ENCODE measurements at regions not wholly inside any gene's neighbourhood (a gene's known extent, or its start where the extent isn't known, plus 50 kb on each side); places are given as distances from the start of the nearest gene placed in this dataset.

- Mint-ChIP-seq H3K4me1 (ENCODE audit: low read depth, unreplicated experiment) (peaks cover 1% of the 10 kb centered on the region), H3K4me3 (ENCODE audit: unreplicated experiment) (no peak overlapping the region), H3K27me3 (ENCODE audit: insufficient read depth, unreplicated experiment) (peaks cover 5% of the 10 kb centered on the region), H3K9me3 (ENCODE audit: unreplicated experiment) (peaks cover 9% of the 10 kb centered on the region), H3K27ac (ENCODE audit: unreplicated experiment) (no peak overlapping the region), H3K36me3 (ENCODE audit: insufficient read depth, unreplicated experiment) (no peaks in the 10 kb centered on the region)
- BruUV-seq (replicated peaks), result no TSS peak
- TF ChIP-seq, protein P1, sequence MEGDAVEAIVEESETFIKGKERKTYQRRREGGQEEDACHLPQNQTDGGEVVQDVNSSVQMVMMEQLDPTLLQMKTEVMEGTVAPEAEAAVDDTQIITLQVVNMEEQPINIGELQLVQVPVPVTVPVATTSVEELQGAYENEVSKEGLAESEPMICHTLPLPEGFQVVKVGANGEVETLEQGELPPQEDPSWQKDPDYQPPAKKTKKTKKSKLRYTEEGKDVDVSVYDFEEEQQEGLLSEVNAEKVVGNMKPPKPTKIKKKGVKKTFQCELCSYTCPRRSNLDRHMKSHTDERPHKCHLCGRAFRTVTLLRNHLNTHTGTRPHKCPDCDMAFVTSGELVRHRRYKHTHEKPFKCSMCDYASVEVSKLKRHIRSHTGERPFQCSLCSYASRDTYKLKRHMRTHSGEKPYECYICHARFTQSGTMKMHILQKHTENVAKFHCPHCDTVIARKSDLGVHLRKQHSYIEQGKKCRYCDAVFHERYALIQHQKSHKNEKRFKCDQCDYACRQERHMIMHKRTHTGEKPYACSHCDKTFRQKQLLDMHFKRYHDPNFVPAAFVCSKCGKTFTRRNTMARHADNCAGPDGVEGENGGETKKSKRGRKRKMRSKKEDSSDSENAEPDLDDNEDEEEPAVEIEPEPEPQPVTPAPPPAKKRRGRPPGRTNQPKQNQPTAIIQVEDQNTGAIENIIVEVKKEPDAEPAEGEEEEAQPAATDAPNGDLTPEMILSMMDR (IDR thresholded peaks at IDR 0.05; ENCODE audit: insufficient read depth in 1 of 2, low read depth in 1 of 2, low read length in 1 of 2, severe bottlenecking in 1 of 2, unreplicated experiment in 1 of 2), result no peak
- ChIA-PET CTCF (no interaction called here), POLR2A (no interaction called here)
- DNase-seq, result no peak
- no peaks in the 10 kb centered on the region for H3K9me3 ChIP-seq
- no peak overlapping the region for H3K4me3 ChIP-seq (ENCODE audit: low read depth, low read length)
- H3K4me1 ChIP-seq, result no peaks in the 10 kb centered on the region; the same call in 1 of the 2 replicates
- no peaks in the 10 kb centered on the region for H3K36me3 ChIP-seq (ENCODE audit: control insufficient read depth, insufficient read depth, low read length)
- no peaks in the 10 kb centered on the region for H3K27me3 ChIP-seq (replicated peaks; ENCODE audit: control insufficient read depth, insufficient read depth, low read length)
- intact Hi-C loops (cut with micrococcal nuclease; ENCODE audit: unreplicated experiment), result no loop called here
These were observed 813.8 kb downstream of the RNF144A start for GRCh38 chr2:7730990-7731389.

DNA sequence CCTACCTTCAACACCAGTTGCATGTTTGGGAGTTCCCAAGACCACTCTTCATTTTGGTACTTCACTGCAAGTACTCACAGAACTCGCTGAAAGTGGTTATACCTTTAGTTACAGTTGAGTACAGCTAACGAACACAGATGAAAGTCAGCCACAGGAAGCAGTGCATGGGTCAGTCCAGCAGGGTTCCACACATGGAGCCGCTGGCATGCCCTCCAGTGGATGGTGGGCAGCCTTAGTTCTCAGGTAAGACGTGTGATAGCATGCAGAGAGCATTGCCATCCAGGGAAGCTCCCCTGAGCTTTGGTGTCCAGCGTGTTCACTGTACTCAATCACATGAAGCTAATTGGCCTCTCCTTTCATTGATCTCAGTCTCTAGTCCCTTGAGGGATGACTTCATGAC, 815.3 kb downstream of the RNF144A start:
- TF ChIP-seq, protein P1 (IDR thresholded peaks at IDR 0.05; ENCODE audit: insufficient read depth in 1 of 2, low read depth in 1 of 2, low read length in 1 of 2, severe bottlenecking in 1 of 2, unreplicated experiment in 1 of 2), result no peak
- Mint-ChIP-seq H3K4me3 (ENCODE audit: unreplicated experiment) (no peak overlapping the region), H3K27me3 (ENCODE audit: insufficient read depth, unreplicated experiment) (peaks cover 7% of the 10 kb centered on the region), H3K27ac (ENCODE audit: unreplicated experiment) (no peak overlapping the region), H3K4me1 (ENCODE audit: low read depth, unreplicated experiment) (no peaks in the 10 kb centered on the region), H3K36me3 (ENCODE audit: insufficient read depth, unreplicated experiment) (no peaks in the 10 kb centered on the region), H3K9me3 (ENCODE audit: unreplicated experiment) (peaks cover 9% of the 10 kb centered on the region)
- no peaks in the 10 kb centered on the region for H3K27me3 ChIP-seq (replicated peaks; ENCODE audit: control insufficient read depth, insufficient read depth, low read length)
- no peaks in the 10 kb centered on the region; the same call in 1 of the 2 replicates for H3K4me1 ChIP-seq
- H3K36me3 ChIP-seq (ENCODE audit: control insufficient read depth, insufficient read depth, low read length), result no peaks in the 10 kb centered on the region
- DNase-seq, result no peak
- ChIA-PET CTCF (no interaction called here), POLR2A (no interaction called here)
- no peak overlapping the region for H3K4me3 ChIP-seq (ENCODE audit: low read depth, low read length)
- BruUV-seq (replicated peaks), result no TSS peak
- H3K9me3 ChIP-seq, result no peaks in the 10 kb centered on the region
- intact Hi-C loops (cut with micrococcal nuclease; ENCODE audit: unreplicated experiment), result no loop called here

DNA sequence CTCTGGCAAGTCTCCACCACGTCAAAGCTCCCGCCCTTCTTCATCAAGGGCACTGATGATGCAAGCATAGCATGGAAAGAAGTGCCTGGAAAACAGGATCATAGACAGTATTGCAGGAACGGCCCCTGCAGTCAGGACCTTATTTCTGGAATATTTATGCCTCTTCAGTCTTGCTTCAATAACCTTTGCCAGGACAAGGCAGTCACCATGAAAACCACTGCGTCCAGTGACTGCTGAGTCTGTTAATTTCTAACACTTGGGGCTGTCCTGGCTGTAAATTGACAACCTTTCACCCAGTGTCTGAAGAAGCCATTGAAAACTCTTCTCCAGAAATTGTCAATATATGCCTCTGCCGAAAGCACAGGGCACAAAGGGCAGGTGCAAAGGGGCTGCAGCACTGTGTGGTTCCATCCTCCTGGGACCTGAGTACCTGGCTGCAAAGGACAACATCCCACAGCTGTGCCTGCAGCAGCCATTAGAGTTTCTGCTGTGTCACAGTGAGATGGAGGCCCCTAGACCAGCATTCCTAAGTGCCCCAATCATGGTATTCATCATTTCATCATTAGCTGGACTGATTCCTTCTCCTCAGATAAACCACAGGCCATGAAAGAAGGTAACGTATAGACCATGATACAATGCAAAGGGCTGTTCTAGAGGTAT, 819.6 kb downstream of the RNF144A start:
- no peak overlapping the region for H3K27ac Mint-ChIP-seq (ENCODE audit: unreplicated experiment)
- BruUV-seq (replicated peaks), result no TSS peak
- no peaks in the 10 kb centered on the region for H3K27me3 ChIP-seq (replicated peaks; ENCODE audit: control insufficient read depth, insufficient read depth, low read length)
- peaks cover 9% of the 10 kb centered on the region for H3K9me3 Mint-ChIP-seq (ENCODE audit: unreplicated experiment)
- no peaks in the 10 kb centered on the region for H3K4me1 ChIP-seq
- TF ChIP-seq, protein P1 (IDR thresholded peaks at IDR 0.05; ENCODE audit: insufficient read depth in 1 of 2, low read depth in 1 of 2, low read length in 1 of 2, severe bottlenecking in 1 of 2, unreplicated experiment in 1 of 2), result no peak
- H3K36me3 Mint-ChIP-seq (ENCODE audit: insufficient read depth, unreplicated experiment), result no peaks in the 10 kb centered on the region
- no peak overlapping the region for H3K4me3 Mint-ChIP-seq (ENCODE audit: unreplicated experiment)
- H3K4me1 Mint-ChIP-seq (ENCODE audit: low read depth, unreplicated experiment), result no peaks in the 10 kb centered on the region
- ChIA-PET CTCF (no interaction called here), POLR2A (no interaction called here)
- DNase-seq, result no peak
- intact Hi-C loops (cut with micrococcal nuclease; ENCODE audit: unreplicated experiment), result no loop called here
- H3K4me3 ChIP-seq (ENCODE audit: low read depth, low read length), result no peak overlapping the region
- H3K9me3 ChIP-seq, result no peaks in the 10 kb centered on the region
- peaks cover 11% of the 10 kb centered on the region for H3K27me3 Mint-ChIP-seq (ENCODE audit: insufficient read depth, unreplicated experiment)
- H3K36me3 ChIP-seq (ENCODE audit: control insufficient read depth, insufficient read depth, low read length), result no peaks in the 10 kb centered on the region

Measured in Caco-2 (cell line).